Lower leg skin (tissue), 3 donors: ENCODE measurements at regions not wholly inside any gene's neighbourhood (a gene's known extent, or its start where the extent isn't known, plus 50 kb on each side); places are given as distances from the start of the nearest gene placed in this dataset.

Experiments
- CTCF ChIP-seq, 3 donors: fragments of 450-650 bp; IDR thresholded peaks; one replicate each; pipeline ENCODE4 v1.5.1; 2016; ENCODE audit warnings: antibody characterized with exemption in 3 of 3, mild to moderate bottlenecking in 3 of 3, moderate library complexity in 2 of 3
- POLR2A ChIP-seq, 2 donors: fragments of 450-650 bp; IDR thresholded peaks; one replicate each; pipeline ENCODE4 v1.6.1; 2016 to 2017; ENCODE audit warnings: antibody characterized with exemption in 2 of 2, mild to moderate bottlenecking in 1 of 2, moderate library complexity in 1 of 2

- no peak for TF ChIP-seq CTCF (IDR thresholded peaks at IDR 0.05)
- no peak for TF ChIP-seq POLR2A (IDR thresholded peaks at IDR 0.05)
Observed at GRCh38 chr20:22771706-22772105, 187.3 kb upstream of the FOXA2 start.
